Adrenal gland (tissue), 9 donors: ENCODE measurements at regions not wholly inside any gene's neighbourhood (a gene's known extent, or its start where the extent isn't known, plus 50 kb on each side); places are given as distances from the start of the nearest gene placed in this dataset.

Experiments used
- DNase-seq, 7 donors: peaks; one replicate each; pipeline ENCODE4 v3.0.0-alpha.2; 2019 to 2020
- H3K27ac ChIP-seq, 5 donors: fragments of 200-600 bp; sonication (generic) in 4 of 5; 1 replicate in 3 of 5; 2 replicates in 2 of 5; pipeline versions ENCODE4 v1.5.1 to v1.8.0; 2016 to 2020; ENCODE audit warnings: mild to moderate bottlenecking in 1 of 5
- H3K27me3 ChIP-seq: fragments of 200-600 bp; 2 replicates; pipeline ENCODE4 v1.8.0; 2021
- H3K36me3 ChIP-seq, 2 donors: fragments of 200-600 bp; replicated peaks in 1 of 2; 1 replicate in 1 of 2; 2 replicates in 1 of 2; pipeline versions ENCODE4 v1.5.1 to v1.8.0; 2018 to 2022
- H3K4me1 ChIP-seq, 2 donors: fragments of 200-600 bp; replicated peaks in 1 of 2; 1 replicate in 1 of 2; 2 replicates in 1 of 2; pipeline versions ENCODE4 v1.5.1 to v1.8.0; 2018 to 2021
- H3K4me3 ChIP-seq, 4 donors: fragments of 200-600 bp; sonication (generic) in 3 of 4; one replicate each; pipeline ENCODE4 v1.5.1; 2016 to 2018
- H3K9me3 ChIP-seq, 3 donors: fragments of 200-600 bp; sonication (generic) in 1 of 3; replicated peaks in 1 of 3; 1 replicate in 2 of 3; 2 replicates in 1 of 3; pipeline versions ENCODE4 v1.5.1 to v1.8.0; 2016 to 2021
- POLR2A ChIP-seq, 2 donors: fragments of 450-650 bp; IDR thresholded peaks; one replicate each; pipeline ENCODE4 v1.6.1; 2017; ENCODE audit warnings: antibody characterized with exemption in 2 of 2, mild to moderate bottlenecking in 2 of 2, moderate library complexity in 1 of 2
- WGBS, 4 donors: extraction: QIAGEN DNeasy Blood & Tissue Kit in 2 of 4; methylation state at CpG; one replicate each; pipeline versions ENCODE4 v1.1.5 to v1.1.7; 2013 to 2017; 5-methylcytosine and 5-hydroxymethylcytosine counted together
- intact Hi-C, 2 donors: fragments of 100-400 bp; cut with DNase I; formaldehyde crosslinking; loops; one replicate each; pipeline versions ENCODE4 v1.14.1 to v1.15.0; 2022 to 2023
- TF ChIP-seq, protein P1 (sequence below), 6 experiments: fragments of 450-650 bp in 4 of 6; fragments of 200-600 bp in 2 of 6; sonication (generic) in 1 of 6; IDR thresholded peaks; 1 replicate in 5 of 6; 2 replicates in 1 of 6; pipeline versions ENCODE4 v1.5.1 to v1.8.0; 2016 to 2021; ENCODE audit warnings: antibody characterized with exemption in 6 of 6, mild to moderate bottlenecking in 2 of 6, moderate library complexity in 1 of 6
- donor health status: healthy with polysubstance abuse.
- donor health status: Bipolar disorder and iron deficiency.
- donor health status: DM: yes; HTN: yes; CAD: no.
- donor health status: DM: no; HTN: no; CAD: no.
- donor health status: DM: no; HTN: no; CAD: no.

DNA sequence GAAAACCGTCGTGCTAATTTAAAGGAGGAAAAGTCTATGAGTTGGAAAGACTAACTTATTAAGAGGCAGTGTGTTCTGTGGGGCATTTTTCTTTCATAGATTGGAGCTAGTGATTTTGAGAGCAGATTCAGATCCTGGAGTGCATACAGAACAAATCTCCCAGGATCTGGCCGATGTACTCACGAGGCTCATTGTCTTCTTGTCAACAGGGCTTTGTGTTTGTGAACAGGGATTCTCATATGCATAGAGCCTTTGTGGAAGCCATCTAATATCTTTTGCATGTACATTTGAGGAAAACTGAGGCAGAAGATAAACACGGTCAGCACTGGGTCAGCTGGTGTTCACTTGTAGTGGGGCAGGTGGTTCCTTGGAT lies 482.9 kb upstream of the TSHZ3 start:
- Histone ChIP-seq H3K36me3 (no peaks in the 10 kb centered on the region), H3K4me1 (no peaks in the 10 kb centered on the region), H3K27me3 (peaks cover 4% of the 10 kb centered on the region), H3K27ac (no peak overlapping the region), H3K9me3 (no peaks in the 10 kb centered on the region), H3K4me3 (no peak overlapping the region)
- no peak for DNase-seq
- intact Hi-C loops, result no loop called here
- no peak for TF ChIP-seq POLR2A (IDR thresholded peaks at IDR 0.05)
- TF ChIP-seq, protein P1, sequence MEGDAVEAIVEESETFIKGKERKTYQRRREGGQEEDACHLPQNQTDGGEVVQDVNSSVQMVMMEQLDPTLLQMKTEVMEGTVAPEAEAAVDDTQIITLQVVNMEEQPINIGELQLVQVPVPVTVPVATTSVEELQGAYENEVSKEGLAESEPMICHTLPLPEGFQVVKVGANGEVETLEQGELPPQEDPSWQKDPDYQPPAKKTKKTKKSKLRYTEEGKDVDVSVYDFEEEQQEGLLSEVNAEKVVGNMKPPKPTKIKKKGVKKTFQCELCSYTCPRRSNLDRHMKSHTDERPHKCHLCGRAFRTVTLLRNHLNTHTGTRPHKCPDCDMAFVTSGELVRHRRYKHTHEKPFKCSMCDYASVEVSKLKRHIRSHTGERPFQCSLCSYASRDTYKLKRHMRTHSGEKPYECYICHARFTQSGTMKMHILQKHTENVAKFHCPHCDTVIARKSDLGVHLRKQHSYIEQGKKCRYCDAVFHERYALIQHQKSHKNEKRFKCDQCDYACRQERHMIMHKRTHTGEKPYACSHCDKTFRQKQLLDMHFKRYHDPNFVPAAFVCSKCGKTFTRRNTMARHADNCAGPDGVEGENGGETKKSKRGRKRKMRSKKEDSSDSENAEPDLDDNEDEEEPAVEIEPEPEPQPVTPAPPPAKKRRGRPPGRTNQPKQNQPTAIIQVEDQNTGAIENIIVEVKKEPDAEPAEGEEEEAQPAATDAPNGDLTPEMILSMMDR (IDR thresholded peaks at IDR 0.05), result no peak
- WGBS, 4 donors, result 81 to 90% (median 83%) methylated on average over 5 of the region's 5 CpGs

DNA sequence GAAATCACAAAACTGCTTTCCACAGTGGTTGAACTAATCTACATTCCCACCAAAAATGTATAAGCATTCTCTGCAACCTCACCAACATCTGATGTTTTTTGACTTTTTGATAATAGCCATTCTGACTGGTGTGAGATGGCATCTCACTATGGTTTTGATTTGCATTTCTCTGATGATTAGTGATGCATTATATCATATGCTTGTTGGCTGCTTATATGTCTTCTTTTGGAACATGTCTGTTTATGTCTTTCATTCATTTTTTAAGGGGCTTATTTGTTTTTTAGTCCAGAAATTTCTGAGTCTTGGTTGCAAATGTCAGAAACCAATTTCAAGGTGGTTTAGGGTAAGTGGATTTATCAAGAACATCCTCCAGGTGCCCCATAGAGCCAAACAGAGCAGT lies 484.8 kb upstream of the TSHZ3 start:
- Histone ChIP-seq H3K27me3 (peaks cover 4% of the 10 kb centered on the region), H3K9me3 (no peaks in the 10 kb centered on the region), H3K36me3 (no peaks in the 10 kb centered on the region), H3K4me3 (no peak overlapping the region), H3K4me1 (no peaks in the 10 kb centered on the region), H3K27ac (no peak overlapping the region)
- intact Hi-C loops, result no loop called here
- no peak for DNase-seq
- TF ChIP-seq, protein P1 (IDR thresholded peaks at IDR 0.05), result no peak
- no peak for TF ChIP-seq POLR2A (IDR thresholded peaks at IDR 0.05)

DNA sequence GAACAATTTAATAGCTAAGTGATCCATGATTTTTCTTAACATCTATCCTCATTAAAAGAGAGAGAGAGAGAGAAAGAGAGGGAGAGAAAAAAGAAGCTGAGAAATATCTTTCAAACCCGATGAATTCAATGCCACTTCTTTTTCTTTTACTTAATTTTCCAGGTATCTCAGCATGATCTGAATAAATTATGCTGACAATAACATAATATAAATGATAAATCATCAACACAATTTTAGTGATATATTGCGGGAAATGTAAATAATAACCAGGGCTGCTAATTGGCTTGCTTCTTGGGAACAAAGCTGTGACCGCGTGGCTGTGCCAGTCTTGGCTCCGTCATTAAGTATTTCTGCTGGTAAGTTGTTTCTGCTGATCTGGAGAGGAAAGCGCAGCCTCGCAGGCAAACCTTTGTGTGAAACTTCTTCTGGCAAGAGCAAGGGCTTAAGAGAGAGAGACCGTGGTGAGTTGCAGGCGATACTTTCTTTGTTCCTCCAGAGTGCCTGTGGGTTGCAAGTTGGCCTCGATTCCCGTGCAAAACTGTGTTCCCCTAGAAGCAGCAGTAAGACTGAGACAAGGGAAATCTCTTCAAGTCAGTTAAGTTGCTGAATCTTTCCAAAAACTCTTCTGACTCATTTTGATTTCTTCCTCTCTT lies 489.1 kb upstream of the TSHZ3 start:
- no peak overlapping the region for H3K27ac ChIP-seq
- no peak overlapping the region for H3K4me3 ChIP-seq
- 53 to 62% (median 57%) methylated on average over 11 of the region's 11 CpGs for WGBS, 4 donors

DNA sequence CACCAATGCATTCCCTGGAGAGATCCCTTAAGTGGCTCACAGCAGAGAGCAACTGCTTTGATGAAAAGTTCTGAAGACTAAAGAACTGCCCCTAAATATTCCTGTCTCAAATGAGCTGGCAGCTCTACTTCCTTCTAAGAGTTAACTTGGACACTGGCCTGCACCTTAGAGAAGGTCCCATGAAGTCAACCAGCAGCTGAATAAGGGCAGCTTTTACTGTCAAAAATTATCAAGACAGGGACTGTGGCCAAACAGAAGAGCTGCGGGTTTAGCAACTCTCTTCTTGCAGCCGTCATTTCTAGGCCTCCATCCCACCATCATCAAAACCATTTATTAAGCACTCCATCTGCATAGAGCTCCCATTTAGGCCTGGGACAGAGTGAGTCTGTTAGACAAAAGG lies 491.1 kb upstream of the TSHZ3 start:
- no peaks in the 10 kb centered on the region for H3K4me1 ChIP-seq
- no peaks in the 10 kb centered on the region for H3K27me3 ChIP-seq
- no peaks in the 10 kb centered on the region for H3K36me3 ChIP-seq
- no peak overlapping the region for H3K27ac ChIP-seq
- WGBS, 4 donors, result 76 to 93% (median 87%) methylated on average over 2 of the region's 2 CpGs
- no peak overlapping the region for H3K4me3 ChIP-seq
- peaks cover 0 to 12% (median 0%) of the 10 kb centered on the region in 3 donors for H3K9me3 ChIP-seq
- TF ChIP-seq POLR2A (IDR thresholded peaks at IDR 0.05), result no peak
- TF ChIP-seq, protein P1 (IDR thresholded peaks at IDR 0.05), result no peak
- intact Hi-C loops, result no loop called here
- DNase-seq, result no peak

More for the DNA sequence above, 489.1 kb upstream of the TSHZ3 start:
- no peak for TF ChIP-seq POLR2A (IDR thresholded peaks at IDR 0.05)
- TF ChIP-seq, protein P1 (IDR thresholded peaks at IDR 0.05), result no peak
- peak in 1 of 7 donors; percentile 13 for DNase-seq
- H3K4me1 ChIP-seq, result no peaks in the 10 kb centered on the region
- peaks cover 4% of the 10 kb centered on the region for H3K27me3 ChIP-seq
- intact Hi-C loops, result no loop called here
- H3K36me3 ChIP-seq, result no peaks in the 10 kb centered on the region
- peaks cover 0 to 2% (median 0%) of the 10 kb centered on the region in 3 donors for H3K9me3 ChIP-seq
